HG03520 (cell line): ENCODE measurements at regions not wholly inside any gene's neighbourhood (a gene's known extent, or its start where the extent isn't known, plus 50 kb on each side); places are given as distances from the start of the nearest gene placed in this dataset.

Source experiments
- ATAC-seq: cut with Tn5 transposase; IDR thresholded peaks from one replicate; pipeline ENCODE4 v1.9.1; 2021; ENCODE audit warnings: mild to moderate bottlenecking, moderate library complexity; ENCODE audit not compliant: unreplicated experiment

DNA sequence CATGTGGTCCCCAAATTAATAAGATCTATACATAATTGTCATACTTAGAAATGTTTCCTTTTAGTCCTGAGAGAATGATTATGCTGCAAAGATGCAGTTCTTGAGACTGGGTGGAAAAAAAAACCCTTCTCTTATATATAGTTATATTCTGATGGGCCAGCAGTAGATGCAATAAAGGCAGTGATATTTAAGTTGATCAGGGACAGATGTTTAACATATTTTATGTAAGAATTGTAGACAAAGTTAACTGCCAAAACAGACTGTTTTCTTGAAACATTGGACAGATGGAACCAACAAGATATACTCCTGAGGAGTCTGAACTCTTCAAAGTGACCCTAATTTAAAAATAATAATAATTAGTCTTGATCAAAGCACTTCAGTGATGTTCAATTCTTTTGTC, 172.0 kb upstream of the LRIG1 start:
- ATAC-seq = no peak

DNA sequence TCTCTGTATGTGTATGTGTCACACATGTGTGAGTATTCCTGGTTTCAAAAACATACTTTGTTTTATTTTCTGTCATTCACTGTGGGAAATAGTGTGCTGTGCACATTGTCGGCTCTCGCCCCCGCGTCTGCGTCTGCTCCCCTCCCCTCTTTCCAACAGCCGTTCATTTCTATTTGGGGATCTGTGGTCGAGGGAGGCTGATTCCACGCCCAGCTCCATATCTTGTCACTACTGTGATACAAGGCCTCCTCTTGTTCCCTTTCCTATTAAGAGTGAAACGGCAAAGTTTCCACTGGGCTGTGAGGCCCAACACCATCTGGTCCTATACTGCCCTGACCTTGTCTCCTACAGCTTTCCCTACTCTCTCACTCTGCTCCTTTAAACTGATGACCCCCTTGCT, 172.5 kb upstream of the LRIG1 start:
- ATAC-seq = no peak

DNA sequence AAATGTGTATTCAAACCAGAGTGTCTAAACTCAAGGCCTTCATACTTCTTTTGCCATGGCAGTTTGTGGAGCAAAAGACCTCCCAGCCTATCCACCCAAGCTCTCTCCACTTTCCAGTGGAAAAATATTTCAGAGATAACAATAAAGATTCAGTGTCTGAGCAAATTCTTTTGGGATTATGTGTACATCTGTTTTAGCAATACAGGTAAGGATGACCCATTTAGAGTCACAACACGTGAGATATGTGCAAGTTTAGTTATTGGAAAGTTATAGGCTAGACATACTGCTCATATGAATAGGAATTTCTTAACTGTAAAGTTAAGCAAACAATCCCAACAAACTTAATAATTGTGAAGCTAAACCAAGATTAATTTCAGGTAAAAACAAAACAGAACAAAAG, 174.5 kb upstream of the LRIG1 start:
- ATAC-seq = no peak

DNA sequence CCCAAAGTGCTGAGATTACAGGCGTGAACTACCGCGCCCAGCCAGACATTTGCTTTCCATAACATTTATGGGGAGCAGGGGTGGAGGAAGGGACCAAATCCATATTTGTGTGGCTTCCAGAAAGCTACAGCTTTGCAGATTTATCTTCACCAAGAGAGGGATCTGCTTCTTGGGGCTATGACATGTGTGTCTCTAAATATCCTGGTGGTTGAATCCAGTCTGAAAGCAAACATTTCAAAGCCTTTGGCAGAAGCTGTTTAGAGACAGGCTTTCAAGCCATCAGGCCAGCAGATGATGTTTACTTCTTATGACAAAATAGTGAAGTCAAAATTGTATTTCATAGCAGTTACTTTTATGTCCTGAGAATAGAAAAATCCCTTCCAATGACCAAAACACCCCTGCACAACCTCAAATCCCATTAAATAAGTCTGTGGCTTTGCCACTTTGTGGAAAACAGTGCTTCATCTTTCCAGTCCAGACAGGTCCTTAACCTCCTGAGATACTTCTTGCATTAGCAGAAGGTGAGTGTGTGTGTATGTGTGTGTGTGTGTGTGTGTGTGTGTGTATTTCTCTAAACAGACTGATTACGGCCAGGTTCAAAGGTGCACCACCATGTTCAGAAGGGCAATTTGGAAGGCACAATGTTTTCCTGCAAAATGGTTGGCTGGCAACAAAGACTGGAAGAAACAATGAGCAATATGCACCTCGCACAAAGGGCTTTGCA, 191.4 kb upstream of the LRIG1 start:
- no peak for ATAC-seq

DNA sequence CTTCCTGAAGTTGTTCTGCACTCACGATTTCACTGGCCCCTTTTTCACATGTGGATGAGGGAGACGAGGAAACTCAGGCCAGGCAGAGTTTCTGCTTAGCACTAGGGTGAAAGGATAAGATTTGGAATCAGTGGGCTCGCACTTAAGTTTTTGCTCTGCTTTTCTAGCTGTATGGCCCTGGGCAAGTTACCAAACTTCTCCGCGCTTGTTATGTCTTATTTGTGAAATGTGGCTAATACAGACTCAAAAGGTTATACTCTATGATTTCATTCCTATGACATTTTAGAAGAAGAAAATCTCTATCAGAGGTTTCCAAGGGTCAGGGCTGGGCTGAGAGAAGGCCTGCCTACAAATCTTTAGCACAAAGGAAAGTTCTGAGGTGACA, 191.9 kb upstream of the LRIG1 start:
- ATAC-seq = no peak

DNA sequence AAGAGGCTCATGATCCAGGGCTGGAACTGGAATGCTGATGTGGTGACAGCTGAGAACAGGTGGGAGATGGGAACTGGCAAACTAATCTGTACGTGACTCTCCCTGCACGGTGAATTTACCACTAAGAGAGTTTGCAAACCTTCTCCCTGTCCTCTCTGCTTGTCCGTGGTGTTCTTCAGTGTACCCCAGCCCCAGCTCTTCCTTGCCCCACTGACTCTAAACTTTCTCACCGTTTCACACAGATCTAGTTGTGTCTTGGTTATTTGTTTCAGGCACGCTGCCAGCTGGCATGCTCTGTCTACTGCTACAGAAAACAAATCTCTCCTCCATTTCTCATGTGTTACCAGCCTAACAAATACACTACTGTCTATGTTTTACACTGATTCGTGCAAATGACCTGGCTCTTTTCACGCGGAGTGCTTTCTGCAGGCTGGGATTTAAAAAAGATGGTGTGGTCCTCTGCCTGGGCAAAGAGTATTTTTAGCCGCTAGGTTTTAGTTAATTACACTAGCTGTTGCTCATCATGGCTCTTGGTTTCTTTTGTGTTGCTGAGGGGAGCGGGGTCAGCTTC, 192.7 kb upstream of the LRIG1 start:
- ATAC-seq = no peak

DNA sequence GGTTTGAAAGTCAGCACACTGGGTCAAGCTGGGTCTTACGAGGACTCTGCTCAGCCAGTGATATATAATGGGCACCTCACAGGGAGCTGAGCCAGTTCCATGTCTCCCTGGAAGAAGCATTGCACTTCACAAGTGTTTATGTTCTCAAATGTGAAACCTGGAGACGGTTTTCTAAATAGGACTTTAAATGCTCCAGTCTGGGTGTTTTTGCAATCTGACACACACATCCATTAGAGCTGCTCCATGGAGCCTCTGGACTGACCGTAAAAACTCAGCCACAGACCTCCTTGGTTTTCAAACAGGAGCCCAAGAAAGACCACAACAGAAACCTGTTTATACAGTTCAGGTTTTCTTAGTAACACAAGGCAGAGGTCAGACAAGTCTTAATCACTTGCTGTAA, 201.3 kb upstream of the LRIG1 start:
- ATAC-seq = no peak

DNA sequence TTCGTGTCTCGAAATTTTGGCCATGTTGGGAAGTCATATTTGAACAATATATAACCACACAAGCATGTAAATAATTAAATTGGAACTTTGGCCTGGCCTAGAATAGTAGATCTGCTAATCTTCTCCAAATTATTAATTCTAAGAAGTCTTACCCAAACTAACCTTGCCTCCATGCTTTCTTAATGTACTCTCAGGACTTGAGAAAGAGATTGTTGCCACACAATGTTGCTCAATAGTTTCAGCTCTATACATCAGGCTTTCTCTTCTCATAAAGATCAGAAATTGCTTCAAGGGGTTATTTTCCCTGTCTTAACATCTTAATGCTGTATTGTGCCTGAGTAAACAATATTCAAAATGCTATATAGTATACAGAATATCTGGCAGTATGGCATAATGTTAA, 202.7 kb upstream of the LRIG1 start:
- ATAC-seq = no peak

DNA sequence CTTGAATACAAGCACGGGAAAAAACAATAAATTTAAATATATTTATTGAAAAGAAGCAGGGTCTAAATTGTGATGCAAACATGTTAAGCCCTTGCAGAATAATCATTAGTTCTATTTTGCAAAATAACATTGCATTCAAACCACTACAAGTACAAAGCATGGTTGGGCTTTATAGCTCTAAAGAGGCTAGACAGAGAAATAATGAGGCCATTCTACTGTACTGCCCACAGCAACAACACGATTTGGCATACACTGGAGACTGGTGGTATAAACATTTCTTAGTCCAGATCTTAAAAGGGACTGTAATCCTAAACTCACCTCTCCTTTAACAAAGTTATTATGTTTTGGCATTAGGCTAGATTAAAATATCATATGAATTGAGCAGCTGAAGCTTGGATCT, 204.3 kb upstream of the LRIG1 start:
- ATAC-seq = no peak

DNA sequence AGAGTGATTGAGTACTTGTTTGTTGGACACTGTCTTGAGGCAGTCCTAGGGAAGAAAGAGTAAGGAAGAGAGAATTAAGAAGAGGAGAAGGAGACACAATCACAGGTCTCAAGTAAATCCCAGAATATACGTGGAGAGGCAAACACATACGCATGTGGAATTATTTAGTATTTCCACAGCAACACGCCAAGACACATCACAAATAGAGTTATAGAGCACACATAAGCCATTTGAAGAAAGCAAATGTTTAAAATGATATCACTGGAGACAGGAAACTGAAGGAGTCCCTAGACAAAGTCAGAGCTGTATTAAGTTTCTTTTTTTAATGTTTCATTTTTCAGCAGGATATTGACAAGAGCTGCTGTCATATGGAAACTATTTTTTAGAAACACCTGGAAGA, 206.1 kb upstream of the LRIG1 start:
- no peak for ATAC-seq

DNA sequence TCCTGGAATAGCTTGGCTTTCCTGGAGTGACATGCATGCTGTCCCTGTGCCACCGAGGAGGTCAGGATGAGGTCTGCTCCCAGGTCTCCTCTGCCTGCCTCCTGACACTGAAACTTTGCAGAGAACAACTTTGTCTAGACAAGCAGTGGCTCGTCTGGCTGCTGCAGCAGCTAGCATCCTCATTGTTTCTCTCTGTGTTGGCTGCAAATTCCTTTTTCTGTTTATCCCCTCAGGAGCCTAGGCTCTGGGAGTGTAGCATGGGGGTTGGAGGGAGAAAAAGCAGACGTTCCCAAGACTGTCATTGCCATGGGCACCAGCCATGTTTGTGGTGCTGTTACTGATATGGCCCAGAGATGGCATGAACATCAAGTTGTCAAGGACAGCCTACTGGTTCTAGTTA, 208.7 kb upstream of the LRIG1 start:
- no peak for ATAC-seq

DNA sequence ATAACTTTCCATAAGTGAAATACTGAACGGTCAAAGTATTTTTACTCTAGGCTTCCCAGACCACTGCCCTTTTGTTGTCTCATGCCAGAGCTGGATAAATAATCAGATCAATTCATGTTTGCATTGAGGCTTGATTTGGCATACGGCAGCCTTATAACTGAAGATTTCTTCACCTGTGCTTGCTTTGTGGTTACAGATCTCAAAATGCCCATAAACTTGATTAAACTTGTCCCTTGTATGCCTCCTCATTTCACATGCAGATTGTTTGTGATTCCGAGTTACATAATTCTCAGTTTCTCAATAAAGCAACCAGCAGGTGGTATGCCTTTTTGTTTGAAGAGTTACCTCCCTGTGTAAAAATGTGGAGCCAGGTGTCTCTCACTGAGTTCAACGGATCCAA, 211.4 kb upstream of the LRIG1 start:
- no peak for ATAC-seq

DNA sequence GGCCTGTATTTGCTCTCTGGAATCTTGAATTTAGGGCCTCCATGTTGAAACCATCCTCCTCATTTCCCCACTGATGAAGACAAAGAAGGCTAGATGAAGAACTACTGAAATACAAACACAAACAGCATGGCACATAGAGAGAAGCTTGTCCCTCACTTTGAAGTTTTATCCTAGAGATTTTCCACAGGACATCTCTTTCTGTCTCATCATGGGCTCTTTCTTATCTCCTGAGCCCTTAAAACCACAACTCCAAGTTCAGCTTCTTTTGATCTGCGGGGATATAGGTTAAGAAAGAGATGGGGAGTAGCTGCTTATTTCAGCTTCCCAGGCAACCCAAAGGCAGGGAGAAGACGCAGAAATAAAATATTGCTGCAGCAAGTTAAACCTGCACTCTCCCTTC, 213.1 kb upstream of the LRIG1 start:
- ATAC-seq = no peak

DNA sequence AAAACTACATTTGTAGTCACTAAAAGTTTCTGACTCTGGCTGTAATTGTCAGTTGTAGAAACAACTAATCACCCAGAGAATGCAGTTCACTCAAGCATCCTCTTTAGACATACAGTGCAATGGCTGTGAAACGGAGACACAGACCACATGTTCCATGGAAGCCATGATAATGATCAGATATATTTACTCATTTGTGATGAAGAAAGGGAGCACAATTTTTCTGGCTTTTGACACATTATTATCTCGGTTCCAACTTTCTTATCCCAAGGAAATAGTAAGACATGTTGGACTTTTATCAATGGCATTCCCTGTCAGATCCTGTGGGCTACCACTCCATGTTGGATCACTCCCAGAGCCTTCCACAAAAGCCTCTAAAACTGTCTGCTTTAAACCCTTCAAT, 215.0 kb upstream of the LRIG1 start:
- no peak for ATAC-seq

DNA sequence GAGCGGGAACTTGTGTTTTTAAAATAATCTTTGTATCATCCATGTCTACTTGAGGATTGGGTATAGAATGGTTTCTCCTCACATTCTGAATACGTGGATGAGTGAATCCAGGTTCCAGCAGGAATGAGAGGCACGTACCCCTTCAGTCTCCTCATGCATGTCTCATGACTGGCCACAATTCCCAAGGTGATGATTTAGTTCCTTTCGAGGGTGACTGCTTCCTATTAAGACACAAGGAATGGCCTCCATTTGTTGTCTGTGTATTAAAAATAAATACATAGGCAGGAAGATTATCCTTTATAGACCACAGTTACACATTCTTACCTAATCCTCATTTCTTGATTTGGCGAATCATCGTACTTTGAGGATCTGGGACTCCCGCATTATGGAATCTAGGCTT, 217.0 kb upstream of the LRIG1 start:
- ATAC-seq = no peak

DNA sequence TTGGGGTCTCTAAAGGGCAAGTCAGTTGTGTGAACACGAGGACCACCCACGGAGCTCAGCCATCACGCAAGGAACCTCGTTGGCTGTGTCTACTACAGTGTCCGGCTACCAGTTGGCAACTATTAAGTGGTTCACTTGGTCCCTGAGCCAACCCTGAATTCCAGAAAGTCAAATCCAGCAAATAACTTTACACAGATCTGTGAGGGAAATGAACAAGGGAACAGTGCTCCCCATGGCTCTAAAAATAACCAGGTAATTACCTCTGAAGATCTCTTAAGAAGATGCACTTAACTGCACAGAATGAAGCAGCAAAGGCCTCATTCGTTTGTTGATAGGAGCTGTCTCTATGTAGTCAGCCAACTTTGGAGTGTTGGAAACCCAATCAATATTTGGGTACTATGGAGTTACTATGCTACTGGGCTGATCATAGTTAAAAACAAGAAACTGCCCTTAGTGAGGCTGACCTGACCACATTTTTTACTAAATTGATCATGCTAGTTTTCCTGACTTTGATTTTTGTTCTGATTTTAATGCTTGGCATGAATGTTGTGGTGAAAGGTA, 219.1 kb upstream of the LRIG1 start:
- ATAC-seq = no peak

DNA sequence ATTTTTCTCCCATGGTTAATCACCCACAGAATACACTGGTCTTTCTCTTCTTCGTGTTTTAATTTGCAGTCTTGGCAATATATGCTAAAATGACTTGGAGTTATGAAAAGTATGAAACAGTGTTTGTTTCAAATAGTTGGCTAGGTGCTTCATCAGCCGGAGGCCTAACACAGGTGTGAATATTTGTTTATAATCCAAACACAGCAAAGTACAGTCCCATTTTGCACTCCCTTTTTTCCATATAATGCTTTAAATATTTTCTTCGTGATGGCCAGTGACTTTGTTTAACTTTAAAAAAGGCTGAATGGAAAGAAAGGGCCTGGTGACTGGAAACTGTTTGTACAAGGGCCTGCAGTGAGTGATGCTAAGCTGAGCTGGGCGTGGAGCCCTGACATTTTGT, 219.7 kb upstream of the LRIG1 start:
- ATAC-seq = no peak

DNA sequence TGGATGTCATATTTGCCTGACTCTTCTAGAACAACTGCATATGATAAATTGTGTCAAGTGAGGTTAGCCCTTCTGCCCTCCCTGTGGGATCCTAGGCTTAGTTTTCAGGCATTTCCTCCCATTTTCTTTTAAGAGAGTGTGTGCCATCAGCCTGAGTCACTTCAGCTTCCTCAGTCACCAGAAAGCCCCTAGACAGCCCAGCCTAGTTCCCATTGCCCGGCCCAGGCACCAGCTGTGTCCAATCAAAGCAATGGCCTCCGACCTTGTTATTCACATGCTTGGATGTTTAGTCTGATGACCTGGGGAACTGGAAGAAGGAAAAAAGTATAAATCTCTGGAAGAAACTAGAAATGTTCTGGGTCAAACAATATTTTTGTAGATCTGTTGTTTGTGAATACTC, 221.9 kb upstream of the LRIG1 start:
- no peak for ATAC-seq

DNA sequence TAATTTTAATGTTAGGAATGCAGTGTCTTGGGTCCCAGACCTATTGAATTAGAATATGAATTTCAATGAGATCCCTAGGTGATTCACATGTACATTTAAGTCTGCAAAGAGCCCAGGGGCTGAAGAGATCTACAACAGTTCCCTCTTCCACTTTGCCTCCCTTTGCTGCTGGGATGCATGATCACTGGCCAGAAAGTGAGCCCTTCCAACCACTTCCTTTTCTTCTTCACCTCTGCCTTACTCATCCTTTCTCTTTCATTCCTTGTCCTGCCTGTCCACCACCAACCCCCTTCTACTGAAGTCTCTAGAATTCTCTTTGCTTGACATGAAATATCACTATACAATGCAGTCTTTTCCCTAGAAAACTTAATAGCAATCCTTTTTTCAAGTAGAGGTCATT, 222.4 kb upstream of the LRIG1 start:
- no peak for ATAC-seq

DNA sequence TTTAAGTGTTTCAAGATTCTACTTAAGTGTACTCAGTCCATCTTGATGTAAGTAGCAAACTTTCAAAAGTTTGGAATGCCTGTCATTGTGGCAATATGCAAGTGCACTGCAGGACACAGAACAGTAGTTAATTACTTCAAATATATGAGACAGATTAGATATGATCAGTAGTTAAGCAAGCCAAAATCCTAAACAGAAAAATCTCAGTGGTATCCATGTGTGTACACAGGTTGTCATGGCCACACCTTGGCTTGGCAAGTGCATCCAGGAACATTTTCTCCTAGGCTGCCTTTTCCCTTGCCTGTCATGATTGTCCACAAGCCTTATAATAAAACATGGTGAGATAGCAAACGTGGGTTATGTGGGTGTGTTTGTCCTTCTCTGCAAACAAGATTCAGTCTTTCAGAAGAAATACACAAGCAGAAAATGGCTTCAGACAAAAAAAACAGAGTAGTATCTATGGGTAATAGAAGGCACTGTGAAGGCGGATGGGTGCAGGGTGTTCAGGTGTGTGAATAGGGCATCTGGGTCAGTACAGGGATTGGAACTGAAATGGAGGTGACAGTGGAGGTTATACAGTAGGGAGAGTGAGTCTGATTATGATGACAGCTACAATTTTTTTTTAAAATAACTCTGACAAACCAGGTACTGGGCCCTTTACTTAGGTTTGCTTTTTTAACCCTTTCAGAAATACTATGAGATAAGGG, 229.0 kb upstream of the LRIG1 start:
- ATAC-seq = no peak

DNA sequence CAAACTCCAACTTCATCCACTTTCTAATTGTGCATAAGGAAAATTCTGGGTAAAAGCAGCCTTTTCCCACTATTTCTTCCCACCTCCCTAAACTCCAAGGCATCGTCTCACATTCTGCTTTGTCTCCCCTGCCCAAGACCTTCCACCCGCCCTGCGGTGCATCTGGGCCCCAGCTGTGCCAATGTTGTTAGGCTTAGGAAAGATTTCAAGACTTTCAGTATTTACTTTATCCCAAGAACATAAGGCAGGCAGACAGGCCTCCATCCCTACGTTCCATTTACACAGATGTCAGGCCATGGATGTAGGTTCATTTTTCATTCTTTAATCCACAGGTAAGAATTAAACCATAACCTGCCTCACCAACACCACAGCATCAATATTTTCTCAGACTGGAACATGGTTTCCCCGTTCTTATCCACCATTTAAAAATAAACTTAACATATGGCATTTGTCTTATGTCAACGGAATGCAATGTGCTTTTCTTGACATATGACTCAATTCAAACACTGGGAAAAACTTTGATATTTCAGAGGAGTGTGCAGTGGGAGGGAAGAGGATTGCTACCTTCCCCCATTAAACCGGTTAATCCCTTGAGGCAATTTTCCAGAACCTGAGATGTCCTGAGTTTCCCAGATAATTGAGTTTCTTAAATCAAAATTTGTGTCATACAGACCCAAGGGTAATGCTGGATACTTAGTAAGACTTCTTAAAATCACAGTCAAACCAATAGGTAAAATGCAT, 238.0 kb upstream of the LRIG1 start:
- ATAC-seq = no peak

DNA sequence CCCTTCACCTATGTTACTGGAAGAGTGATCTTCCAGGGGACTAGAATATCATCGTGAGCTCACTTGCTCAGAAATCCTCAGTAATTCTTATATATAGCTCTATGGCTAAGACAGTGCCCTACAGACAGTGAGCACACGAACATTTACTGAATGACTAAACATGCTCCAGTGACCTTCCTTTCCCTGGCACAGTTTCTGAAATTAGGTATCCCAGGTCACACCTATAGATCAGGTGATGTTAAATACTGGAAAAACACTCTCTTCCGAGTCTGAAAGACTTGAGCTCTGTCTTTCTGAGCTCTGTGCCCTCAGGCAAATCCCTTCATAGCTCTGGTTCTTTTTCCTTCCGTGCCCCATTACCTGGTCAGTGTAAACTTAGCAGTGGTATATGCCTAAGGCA, 239.4 kb upstream of the LRIG1 start:
- ATAC-seq = no peak
